Breast epithelium (tissue), 3 donors: ENCODE measurements at regions not wholly inside any gene's neighbourhood (a gene's known extent, or its start where the extent isn't known, plus 50 kb on each side); places are given as distances from the start of the nearest gene placed in this dataset.

ENCODE experiments used
- CTCF ChIP-seq, 3 donors: fragments of 450-650 bp; IDR thresholded peaks; one replicate each; pipeline ENCODE4 v1.5.1; 2016 to 2017; ENCODE audit warnings: antibody characterized with exemption in 3 of 3, mild to moderate bottlenecking in 3 of 3, moderate library complexity in 3 of 3
- POLR2A ChIP-seq: fragments of 450-650 bp; IDR thresholded peaks from one replicate; pipeline ENCODE4 v1.6.1; 2016; ENCODE audit warnings: antibody characterized with exemption, mild to moderate bottlenecking, moderate library complexity

GRCh38 chr2:118185210-118186109 is 97.2 kb downstream of the INSIG2 start:
- no peak for TF ChIP-seq CTCF (IDR thresholded peaks at IDR 0.05)
- no peak for TF ChIP-seq POLR2A
